Endothelial cell (in vitro differentiated cells): ENCODE measurements at regions not wholly inside any gene's neighbourhood (a gene's known extent, or its start where the extent isn't known, plus 50 kb on each side); places are given as distances from the start of the nearest gene placed in this dataset.

Experiments
- DNase-seq: peaks from one replicate; pipeline ENCODE4 v3.0.0; 2021; ENCODE audit warnings: low spot score
- H3K27ac Mint-ChIP-seq: one replicate; pipeline ENCODE4 v1.8.0; 2021; ENCODE audit warnings: mixed read lengths, inconsistent platforms; ENCODE audit not compliant: unreplicated experiment
- H3K27me3 Mint-ChIP-seq: one replicate; pipeline ENCODE4 v1.8.0; 2021; ENCODE audit warnings: mild to moderate bottlenecking, moderate library complexity, mixed read lengths, inconsistent platforms; ENCODE audit not compliant: unreplicated experiment
- H3K36me3 Mint-ChIP-seq: one replicate; pipeline ENCODE4 v1.8.0; 2021; ENCODE audit warnings: mild to moderate bottlenecking, low read depth, mixed read lengths, inconsistent platforms; ENCODE audit not compliant: unreplicated experiment
- H3K4me1 Mint-ChIP-seq: one replicate; pipeline ENCODE4 v1.8.0; 2021; ENCODE audit warnings: mild to moderate bottlenecking, mixed read lengths, inconsistent platforms; ENCODE audit not compliant: unreplicated experiment
- H3K4me3 Mint-ChIP-seq: one replicate; pipeline ENCODE4 v1.8.0; 2021; ENCODE audit warnings: mild to moderate bottlenecking, mixed read lengths, inconsistent platforms; ENCODE audit not compliant: unreplicated experiment
- H3K9me3 Mint-ChIP-seq: one replicate; pipeline ENCODE4 v1.8.0; 2021; ENCODE audit warnings: mixed read lengths, inconsistent platforms; ENCODE audit not compliant: unreplicated experiment
- TF ChIP-seq, protein P1 (sequence below): fragments of 200-600 bp; sonication (generic); IDR thresholded peaks from one replicate; pipeline ENCODE4 v1.5.0; 2021; ENCODE audit warnings: antibody characterized with exemption; ENCODE audit not compliant: unreplicated experiment

DNA sequence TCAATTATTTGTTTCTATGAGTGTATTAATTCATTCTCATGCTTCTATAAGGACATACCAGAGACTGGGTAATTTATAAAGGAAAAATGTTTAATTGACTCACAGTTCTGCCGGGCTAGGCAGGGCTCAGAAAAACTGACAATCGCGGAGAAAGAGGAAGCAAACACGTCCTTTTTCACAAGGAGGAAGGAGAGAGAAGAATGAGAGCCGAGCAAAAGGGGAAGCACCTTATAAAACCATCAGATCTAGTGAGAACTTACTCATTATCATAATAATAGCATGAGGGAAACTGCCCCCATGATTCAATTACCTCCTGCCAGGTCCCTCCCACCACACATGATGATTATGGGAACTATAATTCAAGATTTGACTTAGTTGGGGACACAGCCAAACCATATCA lies 294.0 kb downstream of the DSC3 start:
- peak; percentile 6 for DNase-seq

DNA sequence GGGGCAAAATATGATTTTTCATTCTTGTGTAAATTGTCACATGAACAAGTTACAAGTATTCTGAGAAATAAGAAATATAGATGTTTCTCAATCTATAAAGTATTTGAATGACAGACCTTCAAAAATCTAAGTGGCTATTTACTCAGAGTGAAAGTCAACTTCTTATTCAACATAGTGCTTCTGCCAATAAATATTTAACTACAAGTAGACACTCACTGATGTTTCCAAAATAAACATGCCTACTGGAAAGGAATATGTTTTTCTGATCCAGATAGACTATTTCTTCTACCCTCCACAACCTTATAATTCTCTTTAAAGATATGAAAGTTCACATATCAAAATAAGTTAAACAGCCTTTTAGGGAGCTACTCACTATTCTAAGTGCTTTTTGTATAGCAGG lies 296.3 kb downstream of the DSC3 start:
- Mint-ChIP-seq H3K4me3 (no peak overlapping the region), H3K27me3 (peaks cover 1% of the 10 kb centered on the region), H3K36me3 (no peaks in the 10 kb centered on the region), H3K4me1 (peaks cover 17% of the 10 kb centered on the region), H3K9me3 (no peaks in the 10 kb centered on the region), H3K27ac (no peak overlapping the region)
- TF ChIP-seq, protein P1, sequence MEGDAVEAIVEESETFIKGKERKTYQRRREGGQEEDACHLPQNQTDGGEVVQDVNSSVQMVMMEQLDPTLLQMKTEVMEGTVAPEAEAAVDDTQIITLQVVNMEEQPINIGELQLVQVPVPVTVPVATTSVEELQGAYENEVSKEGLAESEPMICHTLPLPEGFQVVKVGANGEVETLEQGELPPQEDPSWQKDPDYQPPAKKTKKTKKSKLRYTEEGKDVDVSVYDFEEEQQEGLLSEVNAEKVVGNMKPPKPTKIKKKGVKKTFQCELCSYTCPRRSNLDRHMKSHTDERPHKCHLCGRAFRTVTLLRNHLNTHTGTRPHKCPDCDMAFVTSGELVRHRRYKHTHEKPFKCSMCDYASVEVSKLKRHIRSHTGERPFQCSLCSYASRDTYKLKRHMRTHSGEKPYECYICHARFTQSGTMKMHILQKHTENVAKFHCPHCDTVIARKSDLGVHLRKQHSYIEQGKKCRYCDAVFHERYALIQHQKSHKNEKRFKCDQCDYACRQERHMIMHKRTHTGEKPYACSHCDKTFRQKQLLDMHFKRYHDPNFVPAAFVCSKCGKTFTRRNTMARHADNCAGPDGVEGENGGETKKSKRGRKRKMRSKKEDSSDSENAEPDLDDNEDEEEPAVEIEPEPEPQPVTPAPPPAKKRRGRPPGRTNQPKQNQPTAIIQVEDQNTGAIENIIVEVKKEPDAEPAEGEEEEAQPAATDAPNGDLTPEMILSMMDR, result no peak
- DNase-seq, result no peak

More for the DNA sequence above, 294.0 kb downstream of the DSC3 start:
- Mint-ChIP-seq H3K27ac (peak overlapping the region; percentile 61), H3K36me3 (no peaks in the 10 kb centered on the region), H3K9me3 (no peaks in the 10 kb centered on the region), H3K27me3 (peaks cover 2% of the 10 kb centered on the region), H3K4me3 (no peak overlapping the region), H3K4me1 (peaks cover 17% of the 10 kb centered on the region)
- TF ChIP-seq, protein P1, result no peak

DNA sequence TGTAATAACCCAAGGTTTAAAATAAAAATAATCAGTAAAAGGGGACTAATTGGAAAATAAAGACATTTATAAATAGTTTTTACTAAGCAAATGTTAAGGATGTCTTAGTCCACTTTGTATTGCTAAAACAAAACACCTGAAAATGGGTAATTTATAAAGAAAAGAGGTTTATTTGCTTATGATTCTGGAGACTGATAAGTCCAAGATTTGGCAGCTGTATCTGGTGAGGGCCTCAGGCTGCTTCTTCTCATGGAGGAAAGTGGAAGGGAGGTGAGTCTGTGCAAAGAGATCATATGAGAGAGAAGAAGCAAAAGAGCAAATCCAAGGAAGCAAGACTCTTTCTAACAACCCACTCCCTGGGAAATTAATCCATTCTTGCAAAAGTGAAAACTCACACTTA lies 299.5 kb downstream of the DSC3 start:
- Mint-ChIP-seq H3K4me1 (peaks cover 9% of the 10 kb centered on the region), H3K4me3 (no peak overlapping the region), H3K27ac (no peak overlapping the region), H3K27me3 (peaks cover 1% of the 10 kb centered on the region), H3K9me3 (no peaks in the 10 kb centered on the region), H3K36me3 (no peaks in the 10 kb centered on the region)
- no peak for DNase-seq
- TF ChIP-seq, protein P1, result no peak

DNA sequence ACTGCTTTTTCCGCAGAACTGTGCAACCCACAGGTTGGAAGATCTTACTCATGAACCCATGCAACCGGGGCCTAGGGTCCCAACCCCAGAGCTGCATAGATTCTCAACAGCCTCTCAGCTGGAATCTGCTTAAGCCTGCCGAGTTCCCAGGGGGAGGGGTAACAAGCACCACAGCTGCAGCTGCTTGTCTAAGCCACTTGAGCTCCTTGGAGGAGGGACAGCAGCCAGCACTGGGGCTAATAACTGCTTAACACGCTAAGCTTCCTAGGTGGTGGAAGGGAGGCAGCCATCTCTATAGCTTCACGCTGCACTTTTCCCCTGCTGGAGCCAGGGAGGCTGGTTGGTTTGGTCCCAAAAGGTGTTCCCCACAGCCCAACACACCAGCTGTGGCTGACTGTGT lies 311.6 kb downstream of the DSC3 start:
- TF ChIP-seq, protein P1, result no peak
- no peaks in the 10 kb centered on the region for H3K4me1 Mint-ChIP-seq
- DNase-seq, result no peak
- H3K36me3 Mint-ChIP-seq, result no peaks in the 10 kb centered on the region
- H3K27me3 Mint-ChIP-seq, result no peaks in the 10 kb centered on the region
- no peak overlapping the region for H3K4me3 Mint-ChIP-seq
- no peak overlapping the region for H3K27ac Mint-ChIP-seq
- H3K9me3 Mint-ChIP-seq, result peaks cover 9% of the 10 kb centered on the region

DNA sequence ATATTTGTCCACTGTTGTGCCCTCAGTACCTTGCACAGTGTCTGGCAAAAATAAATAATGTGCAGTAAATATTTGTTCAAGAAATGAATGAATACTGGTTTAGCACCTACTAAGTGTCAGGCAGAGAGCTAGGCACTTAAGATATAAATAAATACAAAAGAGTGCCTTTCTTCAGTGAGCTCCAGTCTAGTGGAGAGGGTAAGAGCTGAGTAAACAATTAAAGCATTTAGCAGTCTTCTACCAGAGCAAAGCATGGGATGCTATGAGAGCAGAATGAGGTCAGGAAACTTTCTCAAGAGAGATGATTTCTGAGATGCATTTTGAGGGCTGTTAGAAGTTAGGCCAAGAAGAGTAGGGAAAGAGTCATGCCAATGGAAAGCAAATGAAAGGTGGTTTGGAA lies 314.7 kb downstream of the DSC3 start:
- Mint-ChIP-seq H3K27me3 (no peaks in the 10 kb centered on the region), H3K4me1 (no peaks in the 10 kb centered on the region), H3K27ac (no peak overlapping the region), H3K9me3 (peaks cover 9% of the 10 kb centered on the region), H3K36me3 (no peaks in the 10 kb centered on the region), H3K4me3 (no peak overlapping the region)
- no peak for DNase-seq
- TF ChIP-seq, protein P1, result no peak
